ENCODE measurements at regions not wholly inside any gene's neighbourhood (a gene's known extent, or its start where the extent isn't known, plus 50 kb on each side); places are given as distances from the start of the nearest gene placed in this dataset.

DNA sequence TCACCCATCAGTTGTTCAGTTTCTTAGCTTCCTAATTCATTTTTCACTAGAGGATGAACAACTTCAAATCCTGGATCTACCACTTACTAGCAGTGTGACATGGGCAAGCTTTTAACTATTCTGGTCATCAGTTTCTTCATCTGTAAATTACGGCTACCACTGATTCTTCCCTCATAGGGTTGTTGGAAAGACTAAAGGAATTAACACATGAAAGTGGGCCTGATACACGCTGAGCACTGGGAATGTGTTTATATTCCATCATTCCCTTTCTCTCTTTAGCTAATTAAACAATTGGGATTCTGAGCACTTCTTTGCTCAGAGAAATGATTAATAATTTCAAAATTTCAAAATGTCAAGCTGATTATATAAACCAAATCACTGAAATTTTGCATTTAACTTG lies 862.3 kb upstream of the GCFC2 start:
- Histone ChIP-seq H3K27ac (ENCODE audit: low read length) (no peak overlapping the region), H3K4me1 (ENCODE audit: low read length) (no peaks in the 10 kb centered on the region), H3K9ac (ENCODE audit: low read length) (no peak overlapping the region), H3F3A (ENCODE audit: insufficient read depth, low read length) (no peaks in the 10 kb centered on the region), H3K9me2 (replicated peaks; ENCODE audit: insufficient read depth, low read length) (no peaks in the 10 kb centered on the region; the same call in 1 of the 2 replicates), H3K36me3 (replicated peaks; ENCODE audit: insufficient read depth, low read length) (no peaks in the 10 kb centered on the region), H3K9me3 (replicated peaks; ENCODE audit: insufficient read depth, low read length) (no peaks in the 10 kb centered on the region), H2AFZ (ENCODE audit: low read length) (no peak overlapping the region), H3K4me2 (ENCODE audit: low read depth, low read length) (no peak overlapping the region), H4K20me1 (ENCODE audit: insufficient read depth, low read length) (no peaks in the 10 kb centered on the region), H3K79me2 (ENCODE audit: low read length) (no peaks in the 10 kb centered on the region), H3K4me3 (ENCODE audit: low read length) (no peak overlapping the region), H3K27me3 (replicated peaks; ENCODE audit: insufficient read depth, low read length) (no peaks in the 10 kb centered on the region)
- TF ChIP-seq, protein P1, sequence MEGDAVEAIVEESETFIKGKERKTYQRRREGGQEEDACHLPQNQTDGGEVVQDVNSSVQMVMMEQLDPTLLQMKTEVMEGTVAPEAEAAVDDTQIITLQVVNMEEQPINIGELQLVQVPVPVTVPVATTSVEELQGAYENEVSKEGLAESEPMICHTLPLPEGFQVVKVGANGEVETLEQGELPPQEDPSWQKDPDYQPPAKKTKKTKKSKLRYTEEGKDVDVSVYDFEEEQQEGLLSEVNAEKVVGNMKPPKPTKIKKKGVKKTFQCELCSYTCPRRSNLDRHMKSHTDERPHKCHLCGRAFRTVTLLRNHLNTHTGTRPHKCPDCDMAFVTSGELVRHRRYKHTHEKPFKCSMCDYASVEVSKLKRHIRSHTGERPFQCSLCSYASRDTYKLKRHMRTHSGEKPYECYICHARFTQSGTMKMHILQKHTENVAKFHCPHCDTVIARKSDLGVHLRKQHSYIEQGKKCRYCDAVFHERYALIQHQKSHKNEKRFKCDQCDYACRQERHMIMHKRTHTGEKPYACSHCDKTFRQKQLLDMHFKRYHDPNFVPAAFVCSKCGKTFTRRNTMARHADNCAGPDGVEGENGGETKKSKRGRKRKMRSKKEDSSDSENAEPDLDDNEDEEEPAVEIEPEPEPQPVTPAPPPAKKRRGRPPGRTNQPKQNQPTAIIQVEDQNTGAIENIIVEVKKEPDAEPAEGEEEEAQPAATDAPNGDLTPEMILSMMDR (IDR thresholded peaks at IDR 0.05; ENCODE audit: low read length) = no peak
- DNase-seq = no peak

GRCh38 chr2:76569819-76570218 lies 859.1 kb upstream of the GCFC2 start:
- DNase-seq = no peak
- Histone ChIP-seq H3K4me3 (ENCODE audit: low read length) (no peak overlapping the region), H2AFZ (ENCODE audit: low read length) (no peak overlapping the region), H3K36me3 (replicated peaks; ENCODE audit: insufficient read depth, low read length) (no peaks in the 10 kb centered on the region), H3K9me2 (replicated peaks; ENCODE audit: insufficient read depth, low read length) (no peaks in the 10 kb centered on the region; the same call in 1 of the 2 replicates), H3K4me1 (ENCODE audit: low read length) (no peaks in the 10 kb centered on the region), H3K9ac (ENCODE audit: low read length) (no peak overlapping the region), H3K9me3 (replicated peaks; ENCODE audit: insufficient read depth, low read length) (no peaks in the 10 kb centered on the region), H3F3A (ENCODE audit: insufficient read depth, low read length) (no peaks in the 10 kb centered on the region), H3K27ac (ENCODE audit: low read length) (no peak overlapping the region), H3K4me2 (ENCODE audit: low read depth, low read length) (no peak overlapping the region), H3K27me3 (replicated peaks; ENCODE audit: insufficient read depth, low read length) (no peaks in the 10 kb centered on the region), H3K79me2 (ENCODE audit: low read length) (no peaks in the 10 kb centered on the region), H4K20me1 (ENCODE audit: insufficient read depth, low read length) (no peaks in the 10 kb centered on the region)
- TF ChIP-seq EZH2 (optimal IDR thresholded peaks at IDR 0.05; ENCODE audit: low read depth, low read length) = no peak
- TF ChIP-seq, protein P1 (IDR thresholded peaks at IDR 0.05; ENCODE audit: low read length) = no peak
- TF ChIP-seq EZH2phosphoT487 (IDR thresholded peaks at IDR 0.05; ENCODE audit: low read length) = no peak

GRCh38 chr2:76567478-76567877 lies 856.8 kb upstream of the GCFC2 start:
- DNase-seq = no peak
- Histone ChIP-seq H4K20me1 (ENCODE audit: insufficient read depth, low read length) (no peaks in the 10 kb centered on the region), H3K4me1 (ENCODE audit: low read length) (no peaks in the 10 kb centered on the region), H2AFZ (ENCODE audit: low read length) (no peak overlapping the region), H3K9me3 (replicated peaks; ENCODE audit: insufficient read depth, low read length) (no peaks in the 10 kb centered on the region), H3K36me3 (replicated peaks; ENCODE audit: insufficient read depth, low read length) (no peaks in the 10 kb centered on the region), H3K9me2 (replicated peaks; ENCODE audit: insufficient read depth, low read length) (no peaks in the 10 kb centered on the region; the same call in 1 of the 2 replicates), H3K4me2 (ENCODE audit: low read depth, low read length) (no peak overlapping the region), H3K9ac (ENCODE audit: low read length) (no peak overlapping the region), H3K79me2 (ENCODE audit: low read length) (no peaks in the 10 kb centered on the region), H3F3A (ENCODE audit: insufficient read depth, low read length) (no peaks in the 10 kb centered on the region), H3K4me3 (ENCODE audit: low read length) (no peak overlapping the region), H3K27me3 (replicated peaks; ENCODE audit: insufficient read depth, low read length) (no peaks in the 10 kb centered on the region), H3K27ac (ENCODE audit: low read length) (no peak overlapping the region)
- TF ChIP-seq EZH2 (optimal IDR thresholded peaks at IDR 0.05; ENCODE audit: low read depth, low read length) (no peak), EZH2phosphoT487 (IDR thresholded peaks at IDR 0.05; ENCODE audit: low read length) (no peak)
- TF ChIP-seq, protein P1 (IDR thresholded peaks at IDR 0.05; ENCODE audit: low read length) = no peak
